Ovary (tissue), 3 donors: ENCODE measurements at regions not wholly inside any gene's neighbourhood (a gene's known extent, or its start where the extent isn't known, plus 50 kb on each side); places are given as distances from the start of the nearest gene placed in this dataset.

Experiments used
- CTCF ChIP-seq, 3 donors: fragments of 450-650 bp in 2 of 3; fragments of 200-600 bp in 1 of 3; IDR thresholded peaks; one replicate each; pipeline versions ENCODE4 v1.5.1 to v1.8.0; 2016 to 2022; ENCODE audit warnings: antibody characterized with exemption in 3 of 3, mild to moderate bottlenecking in 1 of 3
- POLR2A ChIP-seq: fragments of 450-650 bp; IDR thresholded peaks from one replicate; pipeline ENCODE4 v1.6.1; 2017; ENCODE audit warnings: antibody characterized with exemption, mild to moderate bottlenecking, moderate library complexity
- donor health status: DM: no; HTN: no; CAD: no.

GRCh38 chrX:1035206-1035605 is 177.2 kb downstream of the CRLF2 start:
- no peak for TF ChIP-seq CTCF (IDR thresholded peaks at IDR 0.05)
- TF ChIP-seq POLR2A, result no peak
